Activated naive CD4-positive, alpha-beta T cell treated with anti-CD3 and anti-CD28 coated beads, Interleukin-2, amount 50 U/mL, for 72 hours (primary cell): ENCODE measurements at regions not wholly inside any gene's neighbourhood (a gene's known extent, or its start where the extent isn't known, plus 50 kb on each side); places are given as distances from the start of the nearest gene placed in this dataset.
"Not testable (repeated sequence)": the region's sequence is repeated elsewhere in the genome, so short reads cannot be mapped to it uniquely, and the experiment has no call there.

Experiments used
- ATAC-seq, 2 donors: fragments of 150-1000 bp; cut with Tn5 transposase; 2 replicates each; pipeline ENCODE4 v1.10.0; 2021; ENCODE audit warnings: mild to moderate bottlenecking in 2 of 2, moderate library complexity in 2 of 2
- DNase-seq, 2 donors: peaks; one replicate each; pipeline ENCODE4 v3.0.0; 2021 to 2022; ENCODE audit warnings: low spot score in 2 of 2
- H3K27ac Mint-ChIP-seq, 2 donors: one replicate each; pipeline ENCODE4 v1.8.0; 2022; ENCODE audit warnings: mild to moderate bottlenecking in 2 of 2, mixed read lengths in 2 of 2
- H3K36me3 Mint-ChIP-seq, 2 donors: one replicate each; pipeline ENCODE4 v1.8.0; 2022; ENCODE audit warnings: mixed read lengths in 2 of 2
- H3K9me3 Mint-ChIP-seq, 2 donors: one replicate each; pipeline ENCODE4 v1.8.0; 2022; ENCODE audit warnings: mixed read lengths in 2 of 2

- DNase-seq (no peak), ATAC-seq (no peak)
- Mint-ChIP-seq H3K27ac (no peak overlapping the region), H3K36me3 (peaks cover 0 to 6% of the 10 kb centered on the region in 2 donors), H3K9me3 (peaks cover 13 to 21% of the 10 kb centered on the region in 2 donors)
Measured at GRCh38 chr4:179666226-179666625, 2224.0 kb upstream of the AGA start.

- no peak for DNase-seq
- no peak overlapping the region for H3K27ac Mint-ChIP-seq
Measured at GRCh38 chr4:179671609-179672008, 2229.4 kb upstream of the AGA start.

GRCh38 chr4:179678093-179678814 is 2236.0 kb upstream of the AGA start:
- H3K9me3 Mint-ChIP-seq = peaks cover 28 to 33% of the 10 kb centered on the region in 2 donors
- peaks cover 0 to 14% of the 10 kb centered on the region in 2 donors for H3K36me3 Mint-ChIP-seq
- no peak overlapping the region for H3K27ac Mint-ChIP-seq
- DNase-seq (no peak), ATAC-seq (no peak)

More at GRCh38 chr4:179671609-179672008, 2229.4 kb upstream of the AGA start:
- Mint-ChIP-seq H3K9me3 (peaks cover 5% of the 10 kb centered on the region in 2 donors), H3K36me3 (peaks cover 0 to 6% of the 10 kb centered on the region in 2 donors)
- no peak for ATAC-seq

- not testable (repeated sequence) for DNase-seq, H3K36me3 Mint-ChIP-seq, ATAC-seq, H3K27ac Mint-ChIP-seq
- H3K9me3 Mint-ChIP-seq = peaks cover 18 to 20% of the 10 kb centered on the region in 2 donors
Measured at GRCh38 chr4:179683661-179684060, 2241.4 kb upstream of the AGA start.

- ATAC-seq (no peak), DNase-seq (no peak)
- Mint-ChIP-seq H3K9me3 (peaks cover 7 to 16% of the 10 kb centered on the region in 2 donors), H3K27ac (no peak overlapping the region), H3K36me3 (no peaks in the 10 kb centered on the region)
Measured at GRCh38 chr4:179692222-179692621, 2250.0 kb upstream of the AGA start.

GRCh38 chr4:179695175-179695574 is 2252.9 kb upstream of the AGA start:
- ATAC-seq (no peak), DNase-seq (no peak)
- peaks cover 7 to 16% of the 10 kb centered on the region in 2 donors for H3K9me3 Mint-ChIP-seq
- H3K27ac Mint-ChIP-seq = no peak overlapping the region
- H3K36me3 Mint-ChIP-seq = no peaks in the 10 kb centered on the region

GRCh38 chr4:179698321-179698720 is 2256.1 kb upstream of the AGA start:
- Mint-ChIP-seq H3K9me3 (peaks cover 8 to 13% of the 10 kb centered on the region in 2 donors), H3K27ac (no peak overlapping the region), H3K36me3 (no peaks in the 10 kb centered on the region)
- ATAC-seq (no peak), DNase-seq (no peak)

GRCh38 chr4:179709961-179710624 is 2267.9 kb upstream of the AGA start:
- H3K36me3 Mint-ChIP-seq = no peaks in the 10 kb centered on the region
- DNase-seq (no peak), ATAC-seq (no peak)
- no peak overlapping the region for H3K27ac Mint-ChIP-seq
- H3K9me3 Mint-ChIP-seq = peaks cover 6 to 11% of the 10 kb centered on the region in 2 donors

- Mint-ChIP-seq H3K9me3 (peaks cover 26 to 31% of the 10 kb centered on the region in 2 donors), H3K27ac (no peak overlapping the region), H3K36me3 (no peaks in the 10 kb centered on the region)
- ATAC-seq = no peak
- DNase-seq = no peak
Measured at GRCh38 chr4:179719766-179720450, 2277.7 kb upstream of the AGA start.

GRCh38 chr4:179726491-179726890 is 2284.3 kb upstream of the AGA start:
- not testable (repeated sequence) for ATAC-seq, H3K27ac Mint-ChIP-seq, DNase-seq, H3K36me3 Mint-ChIP-seq
- H3K9me3 Mint-ChIP-seq = peaks cover 11 to 15% of the 10 kb centered on the region in 2 donors

GRCh38 chr4:179728305-179728704 is 2286.1 kb upstream of the AGA start:
- ATAC-seq (no peak), DNase-seq (no peak)
- Mint-ChIP-seq H3K36me3 (no peaks in the 10 kb centered on the region), H3K27ac (no peak overlapping the region), H3K9me3 (peaks cover 3 to 8% of the 10 kb centered on the region in 2 donors)

GRCh38 chr4:179736820-179737219 is 2294.6 kb upstream of the AGA start:
- H3K9me3 Mint-ChIP-seq, H3K36me3 Mint-ChIP-seq, DNase-seq, ATAC-seq, H3K27ac Mint-ChIP-seq: not testable (repeated sequence)

- no peak overlapping the region for H3K27ac Mint-ChIP-seq
- DNase-seq (no peak), ATAC-seq (no peak)
- no peaks in the 10 kb centered on the region for H3K36me3 Mint-ChIP-seq
- peaks cover 0 to 5% of the 10 kb centered on the region in 2 donors for H3K9me3 Mint-ChIP-seq
Measured at GRCh38 chr4:179738822-179739221, 2296.6 kb upstream of the AGA start.

- ATAC-seq (no peak), DNase-seq (no peak)
- no peaks in the 10 kb centered on the region for H3K36me3 Mint-ChIP-seq
- H3K27ac Mint-ChIP-seq = no peak overlapping the region
- peaks cover 15 to 18% of the 10 kb centered on the region in 2 donors for H3K9me3 Mint-ChIP-seq
Measured at GRCh38 chr4:179747218-179747910, 2305.1 kb upstream of the AGA start.

- DNase-seq (no peak), ATAC-seq (no peak)
- Mint-ChIP-seq H3K36me3 (no peaks in the 10 kb centered on the region), H3K9me3 (peaks cover 15 to 18% of the 10 kb centered on the region in 2 donors), H3K27ac (no peak overlapping the region)
Measured at GRCh38 chr4:179748837-179749236, 2306.6 kb upstream of the AGA start.

- H3K36me3 Mint-ChIP-seq = no peaks in the 10 kb centered on the region
- H3K27ac Mint-ChIP-seq = no peak overlapping the region
- H3K9me3 Mint-ChIP-seq = peaks cover 11 to 13% of the 10 kb centered on the region in 2 donors
- ATAC-seq (no peak), DNase-seq (no peak)
Measured at GRCh38 chr4:179750374-179750773, 2308.1 kb upstream of the AGA start.

GRCh38 chr4:179751669-179752068 is 2309.4 kb upstream of the AGA start:
- H3K27ac Mint-ChIP-seq = no peak overlapping the region
- DNase-seq = no peak
- peaks cover 8 to 11% of the 10 kb centered on the region in 2 donors for H3K9me3 Mint-ChIP-seq
- H3K36me3 Mint-ChIP-seq = no peaks in the 10 kb centered on the region
- no peak for ATAC-seq
